ENCODE measurements at regions not wholly inside any gene's neighbourhood (a gene's known extent, or its start where the extent isn't known, plus 50 kb on each side); places are given as distances from the start of the nearest gene placed in this dataset.

DNA sequence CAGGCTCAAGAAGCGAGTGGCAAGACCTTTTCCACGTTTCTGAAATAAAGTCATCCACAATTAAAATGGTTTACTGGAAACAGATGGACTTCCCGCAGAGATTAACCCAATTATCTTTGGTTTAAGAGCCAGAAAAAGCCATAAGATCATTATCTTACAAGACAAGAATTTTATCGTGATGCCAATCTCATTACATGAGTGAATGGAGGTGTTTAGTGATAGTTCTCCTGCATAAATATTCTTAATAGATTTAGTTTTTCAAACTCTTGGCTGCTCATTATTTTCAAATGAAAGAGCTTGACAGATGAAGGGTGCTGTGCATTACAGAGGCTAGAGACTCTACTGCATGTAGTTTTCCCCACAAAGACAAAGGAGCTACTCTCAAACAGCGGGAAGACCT lies 1028.4 kb upstream of the PIK3C3 start:
- no peak for DNase-seq

DNA sequence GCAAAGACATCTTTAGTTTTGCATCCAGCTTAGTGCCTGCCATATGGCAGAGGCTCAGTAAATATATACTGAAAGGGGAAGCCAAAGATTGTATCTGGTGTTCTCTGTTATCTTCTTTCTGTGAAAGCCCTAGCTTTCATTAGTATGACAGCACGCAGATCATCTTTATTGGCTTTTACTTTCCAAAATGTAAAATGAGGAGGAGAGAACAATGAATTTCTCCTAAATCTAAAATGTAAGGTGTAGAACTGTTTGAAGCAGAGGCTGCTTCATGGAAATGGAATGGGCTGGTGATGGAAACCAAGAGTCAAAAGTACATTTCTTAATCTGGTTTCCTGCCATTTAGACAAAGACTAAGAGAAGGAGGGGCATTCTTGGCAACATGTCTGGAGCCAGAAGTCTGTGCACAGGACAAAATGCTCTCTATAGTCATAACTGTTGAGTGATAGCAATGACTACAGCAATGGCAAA lies 1029.9 kb upstream of the PIK3C3 start:
- no peak for DNase-seq

GRCh38 chr18:40921845-40922629 lies 1033.0 kb upstream of the PIK3C3 start:
- no peak for DNase-seq

- no peak for DNase-seq
Observed at GRCh38 chr18:40917056-40917455, 1038.0 kb upstream of the PIK3C3 start.

- no peak for DNase-seq
Observed at GRCh38 chr18:40915724-40916123, 1039.3 kb upstream of the PIK3C3 start.

DNA sequence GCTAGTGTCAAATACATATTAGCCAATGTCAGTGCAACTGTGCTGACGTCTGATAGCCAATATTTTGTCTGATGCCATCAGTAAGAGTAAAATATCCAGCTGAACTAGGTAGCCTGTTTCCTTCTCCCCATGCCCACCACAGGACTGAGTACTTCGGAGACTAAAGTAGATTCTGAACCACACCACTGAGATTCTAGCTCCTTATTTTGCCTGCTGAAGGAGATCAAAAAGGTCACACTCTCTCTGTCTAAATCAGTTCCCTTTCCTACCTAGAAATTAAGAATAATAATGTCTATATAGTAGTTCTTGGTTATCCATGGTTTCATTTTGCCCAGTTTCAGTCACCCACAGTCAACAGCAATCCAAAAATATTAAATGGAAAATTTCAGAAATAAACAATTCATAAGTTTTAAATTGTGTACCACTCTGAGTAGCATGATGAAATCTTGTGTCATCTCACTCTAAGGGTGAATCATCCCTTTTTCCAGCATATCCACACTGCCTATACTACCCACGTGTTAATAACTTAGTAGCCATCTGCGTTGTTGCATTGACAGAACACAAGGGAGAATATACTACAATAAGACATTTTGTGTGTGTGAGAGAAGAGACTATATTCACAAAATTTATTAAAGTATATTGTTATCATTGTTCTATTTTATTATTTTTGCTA lies 1043.3 kb upstream of the PIK3C3 start:
- peak; percentile 24 for DNase-seq

DNA sequence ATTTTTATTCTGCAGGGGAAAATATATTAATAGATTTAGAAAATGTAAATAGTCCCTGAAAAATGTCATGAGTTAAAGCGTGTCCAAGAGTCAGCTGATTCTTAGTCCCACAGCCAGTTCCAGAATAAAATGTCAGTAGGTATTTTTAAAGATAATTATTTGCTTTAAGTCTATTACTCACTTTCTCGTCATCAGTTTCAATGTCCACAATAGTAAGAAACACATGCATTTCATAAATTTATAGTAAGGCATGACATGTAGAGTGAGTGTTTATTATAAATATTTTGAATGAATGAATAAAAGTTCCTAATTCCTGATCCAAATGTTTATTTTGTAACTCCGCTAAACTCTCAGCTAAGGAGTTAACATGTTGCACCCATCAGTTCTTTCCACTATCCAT lies 1044.0 kb upstream of the PIK3C3 start:
- DNase-seq, result no peak

DNA sequence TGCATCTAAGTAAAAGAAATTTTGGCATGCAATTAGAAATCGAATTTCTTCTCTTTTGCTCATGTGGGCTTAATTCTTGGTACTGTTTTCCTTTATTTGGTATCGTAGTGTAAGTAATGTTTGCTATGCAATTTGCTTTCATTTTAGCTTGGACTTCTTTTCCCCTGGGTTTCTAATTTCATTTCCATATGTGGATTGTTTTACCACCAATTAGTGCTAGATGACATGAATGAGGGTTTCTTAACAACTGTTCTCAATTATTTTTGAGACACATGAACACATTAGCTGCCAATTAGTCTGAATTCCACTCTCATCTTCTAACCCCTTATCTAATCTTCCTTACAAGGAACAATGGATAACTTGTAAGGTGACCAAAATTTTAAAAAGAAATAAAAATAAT lies 1047.2 kb upstream of the PIK3C3 start:
- DNase-seq, result no peak

- DNase-seq, result no peak
Observed at GRCh38 chr18:40904295-40904694, 1050.7 kb upstream of the PIK3C3 start.

- DNase-seq, result no peak
Observed at GRCh38 chr18:40902436-40902835, 1052.6 kb upstream of the PIK3C3 start.

DNA sequence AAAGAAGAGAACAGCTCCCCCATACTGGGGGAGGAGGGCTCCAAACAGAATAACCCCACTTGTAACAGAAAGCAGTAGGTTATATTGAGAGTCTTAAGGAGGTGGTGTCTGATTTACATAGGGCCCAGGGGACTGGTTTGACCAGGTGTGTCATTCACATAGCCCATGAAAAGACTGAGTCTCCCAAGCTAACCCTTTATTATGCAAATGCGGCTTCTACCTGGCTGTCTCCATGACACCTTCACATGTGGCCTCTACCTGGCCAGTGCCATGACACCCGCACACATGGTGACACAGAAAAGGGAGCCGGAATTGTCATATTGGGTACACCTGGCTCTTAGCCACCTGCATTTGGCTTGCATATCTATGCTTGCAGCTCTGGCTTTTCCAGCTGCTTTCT lies 1057.2 kb upstream of the PIK3C3 start:
- peak; percentile 4 for DNase-seq

GRCh38 chr18:40883271-40883670 lies 1071.8 kb upstream of the PIK3C3 start:
- no peak for DNase-seq

DNA sequence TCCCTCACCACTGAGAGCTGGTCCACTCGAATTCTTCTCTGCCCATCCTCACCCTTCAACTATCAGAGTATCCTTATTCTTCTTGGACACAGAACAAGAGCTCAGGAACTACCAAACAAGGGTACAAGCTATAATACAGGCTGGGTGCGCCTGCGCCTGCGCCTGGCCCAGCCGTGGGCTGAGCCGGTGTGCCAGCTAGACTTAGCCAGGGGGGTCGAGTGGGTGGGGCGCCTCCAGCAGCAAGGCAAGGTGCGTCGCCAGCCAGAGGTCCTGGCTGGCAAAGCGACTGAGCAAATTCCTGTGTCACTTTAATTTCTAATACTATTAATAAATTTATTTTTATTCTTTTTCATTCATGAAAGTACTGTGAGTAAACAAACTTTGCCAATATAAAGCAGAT lies 1072.6 kb upstream of the PIK3C3 start:
- DNase-seq, result no peak

DNA sequence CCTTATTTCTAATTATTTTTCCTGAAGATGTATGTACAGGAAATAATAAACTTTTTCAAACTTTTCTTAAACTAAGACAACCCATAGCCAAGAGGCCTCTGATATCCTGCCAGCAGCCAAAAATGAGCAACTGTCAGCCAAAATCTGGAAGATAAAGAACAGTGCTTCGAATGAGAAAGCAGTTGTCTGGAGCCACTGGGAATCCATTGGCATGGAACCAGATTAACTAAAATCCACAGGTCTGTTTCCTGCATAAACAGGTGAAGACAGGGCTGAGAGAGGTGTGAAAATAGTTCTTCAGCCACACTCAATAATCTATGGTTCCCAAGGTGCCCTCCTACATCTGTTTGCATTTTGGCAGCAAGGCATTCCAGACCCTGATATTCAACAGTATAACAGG lies 1076.7 kb upstream of the PIK3C3 start:
- no peak for DNase-seq

GRCh38 chr18:40877096-40877495 lies 1077.9 kb upstream of the PIK3C3 start:
- DNase-seq, result no peak

DNA sequence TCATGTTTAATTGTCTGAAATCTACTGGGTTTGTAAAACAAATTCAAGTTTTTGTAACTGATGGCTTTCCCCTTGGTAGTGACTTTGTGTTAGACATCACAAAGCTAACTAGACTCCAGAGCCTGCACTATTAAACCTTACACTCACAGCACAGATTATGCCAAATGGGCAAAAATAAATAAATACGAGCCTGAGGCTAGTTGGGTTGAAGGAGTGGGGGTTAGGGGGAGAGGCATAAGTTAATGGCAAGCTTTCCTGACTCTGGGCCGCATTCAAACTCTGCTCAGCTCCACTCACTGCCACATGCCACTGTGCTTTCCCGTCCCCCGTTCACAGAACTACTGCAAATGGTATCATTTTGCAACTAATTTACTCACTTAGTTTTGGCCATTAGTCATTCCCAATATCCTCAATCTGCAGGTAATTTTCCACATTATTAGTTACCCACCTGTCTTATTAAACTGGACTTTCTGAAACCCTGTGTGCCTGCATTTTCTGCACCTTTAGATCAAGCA lies 1079.9 kb upstream of the PIK3C3 start:
- DNase-seq, result no peak

GRCh38 chr18:40874233-40874632 lies 1080.8 kb upstream of the PIK3C3 start:
- DNase-seq, result no peak

DNA sequence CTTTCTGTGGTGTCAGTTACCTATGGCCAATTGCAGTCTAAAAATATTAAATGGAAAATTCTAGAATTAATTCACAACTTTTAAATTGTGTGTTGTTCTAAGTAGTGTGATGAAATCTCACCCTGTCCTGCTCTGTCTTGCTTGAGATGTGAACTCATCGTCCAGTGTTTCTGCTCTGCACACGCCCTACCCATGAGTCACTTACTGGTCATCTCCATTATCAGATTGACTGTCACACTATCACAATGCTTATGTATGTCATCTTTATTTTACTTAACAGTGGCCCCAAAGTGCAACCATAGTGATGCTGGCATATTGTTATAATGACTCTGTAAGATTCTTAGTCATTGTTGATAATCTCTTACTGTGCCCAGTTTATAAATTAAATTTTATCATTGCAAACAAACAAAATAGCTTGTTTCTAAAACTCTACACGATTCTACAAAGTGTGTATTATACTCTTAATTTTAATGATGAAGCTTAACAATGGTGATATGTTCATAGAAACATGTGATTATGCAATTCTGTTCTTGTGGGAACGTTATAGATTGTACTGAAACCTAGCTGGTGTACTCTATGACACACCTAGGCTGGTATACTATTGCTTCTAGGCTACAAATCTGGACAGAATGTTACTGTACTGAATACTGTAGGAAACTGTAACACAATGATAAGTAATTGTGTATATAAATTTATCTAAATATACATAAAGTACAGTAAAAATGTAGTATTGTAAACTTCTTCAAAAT lies 1086.8 kb upstream of the PIK3C3 start:
- peak; percentile 37 for DNase-seq

DNA sequence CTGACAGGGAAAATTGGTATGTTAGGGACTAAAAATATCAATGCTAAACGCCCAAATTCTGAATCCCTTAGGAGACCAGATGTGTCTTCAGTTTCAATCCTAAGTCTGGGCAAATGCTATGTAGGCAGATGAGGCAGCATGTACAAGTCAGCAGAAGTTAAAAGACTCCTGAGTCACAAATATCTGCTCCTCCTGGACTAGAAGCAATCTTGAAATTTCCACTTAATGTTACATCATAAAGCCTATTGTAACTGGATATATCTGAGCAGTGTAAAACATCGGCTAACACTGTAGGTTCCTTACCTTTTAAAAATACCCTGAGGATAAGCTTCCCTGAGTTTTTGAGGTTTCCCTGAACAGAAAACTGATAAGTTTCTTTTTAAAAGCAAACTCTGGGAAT lies 1087.6 kb upstream of the PIK3C3 start:
- no peak for DNase-seq

- DNase-seq, result no peak
Observed at GRCh38 chr18:40866968-40867367, 1088.1 kb upstream of the PIK3C3 start.

- DNase-seq, result peak; percentile 55
Observed at GRCh38 chr18:40866013-40866645, 1088.9 kb upstream of the PIK3C3 start.

- no peak for DNase-seq
Observed at GRCh38 chr18:40864846-40865245, 1090.2 kb upstream of the PIK3C3 start.

- DNase-seq, result no peak
Observed at GRCh38 chr18:40863801-40864200, 1091.2 kb upstream of the PIK3C3 start.

All from DMS53 (cell line).